H1 (cell line): ENCODE measurements at regions not wholly inside any gene's neighbourhood (a gene's known extent, or its start where the extent isn't known, plus 50 kb on each side); places are given as distances from the start of the nearest gene placed in this dataset.

Source experiments
- CTCF ChIA-PET: fragments of 300-600 bp; sonication (Branson Sonifier 250); formaldehyde crosslinking; loops from one replicate; lab custom pipeline; 2021; ENCODE audit not compliant: partially characterized antibody; lab: Charles Lee
- POLR2A ChIA-PET: fragments of 300-600 bp; sonication (Branson Sonifier 250); formaldehyde crosslinking; loops from one replicate; lab custom pipeline; 2021; ENCODE audit warnings: inconsistent platforms; ENCODE audit not compliant: partially characterized antibody; lab: Charles Lee
- DNase-seq, 2 experiments: peaks; one replicate each; pipeline versions ENCODE4 v3.0.0 to v3.0.0-alpha.2; 2010 to 2022; ENCODE audit warnings: low spot score in 2 of 2, low read depth in 1 of 2, mixed read lengths in 1 of 2
- FAIRE-seq: peaks from 2 replicates; lab custom pipeline; 2011; peaks lifted over from hg19 to GRCh38; lab: Jason Lieb, UNC
- H2AFZ ChIP-seq: 2 replicates; pipeline ENCODE4 v1.8.1; 2012; ENCODE audit warnings: low read length, inconsistent platforms
- H2AK5ac ChIP-seq: 2 replicates; pipeline ENCODE4 v1.6.1; 2013; ENCODE audit warnings: low read depth, low read length
- H2BK120ac ChIP-seq: replicated peaks from 2 replicates; pipeline ENCODE3; 2013; ENCODE audit warnings: low read depth, low read length, inconsistent platforms
- H2BK12ac ChIP-seq: 2 replicates; pipeline ENCODE4 v1.6.1; 2013; ENCODE audit warnings: low read depth, low read length
- H2BK15ac ChIP-seq: 2 replicates; pipeline ENCODE4 v1.6.1; 2013; ENCODE audit warnings: low read length
- H2BK20ac ChIP-seq: 2 replicates; pipeline ENCODE4 v1.6.1; 2013; ENCODE audit warnings: low read length
- H2BK5ac ChIP-seq: 2 replicates; pipeline ENCODE4 v1.6.1; 2013; ENCODE audit warnings: low read depth, low read length
- H3K14ac ChIP-seq: 2 replicates; pipeline ENCODE4 v1.6.1; 2013; ENCODE audit warnings: inconsistent platforms; ENCODE audit not compliant: insufficient read length
- H3K18ac ChIP-seq: 2 replicates; pipeline ENCODE4 v1.6.1; 2013; ENCODE audit warnings: low read length; ENCODE audit errors: extremely low read depth
- H3K23ac ChIP-seq: 2 replicates; pipeline ENCODE4 v1.6.1; 2013; ENCODE audit warnings: inconsistent platforms; ENCODE audit not compliant: insufficient read length
- H3K23me2 ChIP-seq: 2 replicates; pipeline ENCODE4 v1.6.1; 2013; ENCODE audit warnings: low read depth, low read length
- H3K27ac ChIP-seq: 2 replicates; pipeline ENCODE4 v1.6.1; 2011; ENCODE audit warnings: low read depth, low read length, inconsistent platforms
- H3K27me3 ChIP-seq, 4 experiments: replicated peaks in 1 of 4; 1 replicate in 1 of 4; 2 replicates in 3 of 4; pipeline versions ENCODE4 v1.6.1 to v1.8.1; 2011 to 2013; ENCODE audit warnings: low read length in 3 of 4, mild to moderate bottlenecking in 3 of 4, inconsistent platforms in 2 of 4, mixed read lengths in 2 of 4, moderate library complexity in 1 of 4; ENCODE audit not compliant: control insufficient read depth in 3 of 4, insufficient read depth in 3 of 4; ENCODE audit errors: extremely low read depth in 1 of 4
- H3K36me3 ChIP-seq, 4 experiments: 2 replicates each; pipeline versions ENCODE4 v1.6.1 to v1.8.1; 2011 to 2013; ENCODE audit warnings: mild to moderate bottlenecking in 4 of 4, low read length in 3 of 4, moderate library complexity in 2 of 4, control low read depth in 1 of 4, inconsistent platforms in 1 of 4; ENCODE audit not compliant: insufficient read depth in 4 of 4, control insufficient read depth in 2 of 4
- H3K4ac ChIP-seq: replicated peaks from 2 replicates; pipeline ENCODE3; 2013; ENCODE audit warnings: low read length, low read depth, mixed read lengths, inconsistent platforms; ENCODE audit not compliant: insufficient read length
- H3K4me1 ChIP-seq, 4 experiments: replicated peaks in 1 of 4; 1 replicate in 1 of 4; 2 replicates in 3 of 4; pipeline versions ENCODE4 v1.6.1 to v1.8.1; 2011 to 2013; ENCODE audit warnings: low read length in 3 of 4, inconsistent platforms in 2 of 4, mixed read lengths in 1 of 4; ENCODE audit not compliant: insufficient read depth in 4 of 4, control insufficient read depth in 3 of 4
- H3K4me2 ChIP-seq, 2 experiments: 2 replicates each; pipeline versions ENCODE4 v1.6.1 to v1.8.1; 2011 to 2013; ENCODE audit warnings: low read depth in 2 of 2, low read length in 2 of 2, control low read depth in 1 of 2, inconsistent platforms in 1 of 2, mild to moderate bottlenecking in 1 of 2; ENCODE audit not compliant: insufficient read depth in 1 of 2
- H3K4me3 ChIP-seq, 4 experiments: fragments of 200-600, 300-600 bp in 1 of 4; sonication (generic), shearing (Covaris generic), sonication (Bioruptor Twin) in 1 of 4; 2 replicates each; pipeline versions ENCODE4 v1.5.1 to v1.8.1; 2011 to 2016; ENCODE audit warnings: low read length in 4 of 4, low read depth in 3 of 4, control low read depth in 2 of 4, inconsistent platforms in 2 of 4, mild to moderate bottlenecking in 2 of 4, mixed read lengths in 1 of 4, moderate library complexity in 1 of 4; ENCODE audit not compliant: insufficient read depth in 2 of 4; ENCODE audit errors: extremely low read depth in 1 of 4
- H3K56ac ChIP-seq: replicated peaks from 2 replicates; pipeline ENCODE3; 2013; ENCODE audit warnings: low read depth, mild to moderate bottlenecking, mixed read lengths, low read length, inconsistent platforms; ENCODE audit not compliant: insufficient read length
- H3K79me1 ChIP-seq: 2 replicates; pipeline ENCODE4 v1.6.1; 2013; ENCODE audit warnings: low read depth, low read length, control low read depth
- H3K79me2 ChIP-seq, 2 experiments: 2 replicates each; pipeline versions ENCODE4 v1.6.1 to v1.8.1; 2012 to 2013; ENCODE audit warnings: low read length in 2 of 2, mild to moderate bottlenecking in 2 of 2, inconsistent platforms in 1 of 2; ENCODE audit not compliant: insufficient read depth in 2 of 2, control insufficient read depth in 1 of 2
- H3K9ac ChIP-seq, 4 experiments: replicated peaks in 1 of 4; 1 replicate in 1 of 4; 2 replicates in 3 of 4; pipeline versions ENCODE4 v1.6.1 to v1.8.1; 2011 to 2013; ENCODE audit warnings: low read depth in 3 of 4, low read length in 3 of 4, control low read depth in 2 of 4, mild to moderate bottlenecking in 2 of 4, moderate library complexity in 2 of 4, inconsistent platforms in 1 of 4; ENCODE audit errors: extremely low read depth in 1 of 4
- H3K9me3 ChIP-seq, 2 experiments: 2 replicates each; pipeline versions ENCODE4 v1.6.1 to v1.8.1; 2012 to 2013; ENCODE audit warnings: mild to moderate bottlenecking in 2 of 2, moderate library complexity in 2 of 2, control low read depth in 1 of 2, inconsistent platforms in 1 of 2, low read depth in 1 of 2, low read length in 1 of 2, mixed read lengths in 1 of 2; ENCODE audit not compliant: insufficient read depth in 2 of 2
- H4K20me1 ChIP-seq, 2 experiments: replicated peaks in 1 of 2; 2 replicates each; pipeline versions ENCODE3 to v1.8.1; 2011 to 2013; ENCODE audit warnings: inconsistent platforms in 2 of 2, low read length in 2 of 2, mild to moderate bottlenecking in 1 of 2; ENCODE audit not compliant: insufficient read depth in 2 of 2, control insufficient read depth in 1 of 2
- H4K5ac ChIP-seq: 2 replicates; pipeline ENCODE4 v1.6.1; 2013; ENCODE audit warnings: low read length, low read depth, mixed read lengths, inconsistent platforms; ENCODE audit not compliant: insufficient read length
- H4K8ac ChIP-seq: 2 replicates; pipeline ENCODE4 v1.8.0; 2013; ENCODE audit warnings: mild to moderate bottlenecking, moderate library complexity, low read length, inconsistent platforms; ENCODE audit not compliant: insufficient read depth; ENCODE audit errors: extremely low read depth
- H4K91ac ChIP-seq: replicated peaks from 2 replicates; pipeline ENCODE3; 2013; ENCODE audit warnings: low read length, mixed read lengths, inconsistent platforms; ENCODE audit not compliant: insufficient read length
- CBX5 ChIP-seq: fragments of 300-800, 300-1000 bp; sonication (generic); IDR thresholded peaks from 2 replicates; pipeline ENCODE4 v1.7.1; 2016; ENCODE audit warnings: antibody characterized with exemption, low read length, low read depth
- CREB1 ChIP-seq: IDR thresholded peaks from 2 replicates; pipeline ENCODE4 v1.6.1; 2012; ENCODE audit warnings: inconsistent platforms
- EP300 ChIP-seq, 2 experiments: IDR thresholded peaks; 1 replicate in 1 of 2; 2 replicates in 1 of 2; pipeline ENCODE4 v1.6.1; 2011 to 2012; ENCODE audit warnings: low read depth in 2 of 2, low read length in 2 of 2, mild to moderate bottlenecking in 2 of 2, borderline replicate concordance in 1 of 2, inconsistent platforms in 1 of 2, moderate library complexity in 1 of 2
- GABPA ChIP-seq: IDR thresholded peaks from 2 replicates; pipeline ENCODE4 v1.6.1; 2011; ENCODE audit warnings: mild to moderate bottlenecking, low read length, moderate library complexity, borderline replicate concordance; ENCODE audit not compliant: insufficient read depth
- POLR2A ChIP-seq, 2 experiments: IDR thresholded peaks; 1 replicate in 1 of 2; 2 replicates in 1 of 2; pipeline ENCODE4 v1.6.1; 2011; ENCODE audit warnings: low read depth in 2 of 2, low read length in 2 of 2, mild to moderate bottlenecking in 2 of 2; ENCODE audit errors: control extremely low read depth in 1 of 2
- RFX5 ChIP-seq: IDR thresholded peaks from 2 replicates; pipeline ENCODE4 v1.6.1; 2011; ENCODE audit warnings: low read depth, low read length, improper control_type of control experiment, borderline replicate concordance
- RNF2 ChIP-seq: fragments of 200-900, 300-1000 bp; sonication (generic); IDR thresholded peaks from 2 replicates; pipeline ENCODE4 v1.7.1; 2016; ENCODE audit warnings: borderline replicate concordance, low read depth, mild to moderate bottlenecking, antibody characterized with exemption, low read length; ENCODE audit not compliant: poor library complexity, severe bottlenecking; ENCODE audit errors: missing control alignments
- SIRT6 ChIP-seq: IDR thresholded peaks from one replicate; pipeline ENCODE4 v1.7.1; 2012; ENCODE audit warnings: low read length, inconsistent platforms
- SP1 ChIP-seq: IDR thresholded peaks from 2 replicates; pipeline ENCODE4 v1.6.1; 2011; ENCODE audit warnings: low read depth, low read length
- SRF ChIP-seq: IDR thresholded peaks from 2 replicates; pipeline ENCODE4 v1.6.1; 2011; ENCODE audit warnings: mild to moderate bottlenecking, low read depth, low read length, moderate library complexity
- ZNF274 ChIP-seq: IDR thresholded peaks from 2 replicates; pipeline ENCODE4 v1.7.0; 2012; ENCODE audit warnings: low read length, borderline replicate concordance; ENCODE audit errors: extremely low read depth
- WGBS, 2 experiments: shearing (Covaris generic) in 1 of 2; methylation state at CpG; one replicate each; pipeline versions ENCODE4 v1.1.6 to v1.1.7; 2013 to 2015; ENCODE audit warnings: low lambda C conversion rate in 2 of 2, mixed read lengths in 2 of 2, inconsistent platforms in 1 of 2, low coverage in 1 of 2, missing lambda C conversion rate in 1 of 2; ENCODE audit not compliant: insufficient replicate concordance in 2 of 2, insufficient coverage in 1 of 2, insufficient read length in 1 of 2; ENCODE audit errors: extremely low coverage in 1 of 2, missing lambda C conversion rate in 1 of 2; 5-methylcytosine and 5-hydroxymethylcytosine counted together
- TF ChIP-seq, protein P1 (sequence below): IDR thresholded peaks from 2 replicates; pipeline ENCODE4 v1.6.1; 2011; ENCODE audit warnings: low read length, improper control_type of control experiment
- TF ChIP-seq, protein P2 (sequence below): IDR thresholded peaks from 2 replicates; pipeline ENCODE4 v1.6.1; 2012; ENCODE audit warnings: inconsistent platforms

DNA sequence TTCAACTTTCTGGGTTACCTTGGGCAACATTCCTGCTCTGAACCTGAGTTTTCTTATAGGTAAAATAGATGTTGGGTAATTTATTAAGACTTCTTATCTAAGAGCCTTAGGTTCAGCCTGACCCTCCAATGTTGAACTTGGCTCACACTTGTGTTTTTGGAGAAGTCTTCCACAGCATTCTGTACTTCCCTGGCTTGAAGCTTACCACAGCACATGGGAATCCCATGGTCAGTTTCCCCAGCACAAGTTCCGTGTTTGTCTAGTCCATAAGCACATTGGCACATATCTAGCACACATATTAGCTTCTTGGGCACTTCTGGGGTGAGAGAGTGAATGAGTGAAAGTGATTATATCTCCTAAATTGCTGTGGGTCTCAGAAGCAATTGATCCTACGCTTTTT is 782.5 kb upstream of the HS6ST1 start:
- Histone ChIP-seq H2BK5ac (no peak overlapping the region), H3K27me3 (no peaks in the 10 kb centered on the region), H2BK20ac (no peak overlapping the region), H4K20me1 (no peaks in the 10 kb centered on the region), H2BK12ac (no peak overlapping the region), H3K23ac (no peak overlapping the region), H3K18ac (no peak overlapping the region), H4K5ac (no peak overlapping the region), H3K9ac (no peak overlapping the region), H3K36me3 (no peaks in the 10 kb centered on the region), H4K8ac (no peak overlapping the region), H4K91ac (no peak overlapping the region), H3K4me1 (no peaks in the 10 kb centered on the region; a peak in 1 of 7 replicates), H3K56ac (no peak overlapping the region), H3K4me2 (no peak overlapping the region), H3K4me3 (no peak overlapping the region), H3K79me1 (no peaks in the 10 kb centered on the region), H2BK15ac (no peak overlapping the region), H2AK5ac (no peak overlapping the region), H2BK120ac (no peak overlapping the region), H3K9me3 (no peaks in the 10 kb centered on the region), H3K79me2 (no peaks in the 10 kb centered on the region), H3K27ac (no peak overlapping the region), H2AFZ (no peak overlapping the region), H3K14ac (no peak overlapping the region), H3K4ac (no peak overlapping the region), H3K23me2 (no peaks in the 10 kb centered on the region)
- POLR2A ChIA-PET: interaction anchor here (0.8 kb wide), 1 partner anchor 13 kb away, joined by 3 read pairs; no protein-coding TSS in a partner anchor
- CTCF ChIA-PET: interaction anchor here (0.8 to 1.2 kb wide), 2 partner anchors 39 to 365 kb away, joined by 3 read pairs; no protein-coding TSS in a partner anchor
- no peak for FAIRE-seq
- WGBS, 2 experiments: 87% methylated on average over 2 of the region's 2 CpGs; no CpG with 5 or more reads in 1 of the 2 experiments
- no peak for DNase-seq
- no peak for TF ChIP-seq SP1
- TF ChIP-seq RNF2: no peak
- TF ChIP-seq, protein P1, sequence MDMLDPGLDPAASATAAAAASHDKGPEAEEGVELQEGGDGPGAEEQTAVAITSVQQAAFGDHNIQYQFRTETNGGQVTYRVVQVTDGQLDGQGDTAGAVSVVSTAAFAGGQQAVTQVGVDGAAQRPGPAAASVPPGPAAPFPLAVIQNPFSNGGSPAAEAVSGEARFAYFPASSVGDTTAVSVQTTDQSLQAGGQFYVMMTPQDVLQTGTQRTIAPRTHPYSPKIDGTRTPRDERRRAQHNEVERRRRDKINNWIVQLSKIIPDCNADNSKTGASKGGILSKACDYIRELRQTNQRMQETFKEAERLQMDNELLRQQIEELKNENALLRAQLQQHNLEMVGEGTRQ: no peak
- no peak for TF ChIP-seq ZNF274
- TF ChIP-seq POLR2A (IDR thresholded peaks at IDR 0.05; ENCODE audit: control extremely low read depth in 1 of 2, low read depth in 2 of 2, low read length in 2 of 2): no peak
- no peak for TF ChIP-seq GABPA
- TF ChIP-seq CREB1: no peak
- TF ChIP-seq SRF: no peak
- no peak for TF ChIP-seq SIRT6
- no peak for TF ChIP-seq RFX5
- TF ChIP-seq, protein P2, sequence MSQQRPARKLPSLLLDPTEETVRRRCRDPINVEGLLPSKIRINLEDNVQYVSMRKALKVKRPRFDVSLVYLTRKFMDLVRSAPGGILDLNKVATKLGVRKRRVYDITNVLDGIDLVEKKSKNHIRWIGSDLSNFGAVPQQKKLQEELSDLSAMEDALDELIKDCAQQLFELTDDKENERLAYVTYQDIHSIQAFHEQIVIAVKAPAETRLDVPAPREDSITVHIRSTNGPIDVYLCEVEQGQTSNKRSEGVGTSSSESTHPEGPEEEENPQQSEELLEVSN: no peak
- no peak for TF ChIP-seq EP300 (IDR thresholded peaks at IDR 0.05; ENCODE audit: borderline replicate concordance in 1 of 2, low read depth in 2 of 2, low read length in 2 of 2)
- no peak for TF ChIP-seq CBX5
